Endothelial cell of umbilical vein (primary cell): ENCODE measurements at regions not wholly inside any gene's neighbourhood (a gene's known extent, or its start where the extent isn't known, plus 50 kb on each side); places are given as distances from the start of the nearest gene placed in this dataset.

Experiments
- BruUV-seq: library from RNA; stranded (reverse); fragments of 400-500 nt; replicated peaks from 2 replicates; lab custom pipeline; 2021; lab: Mats Ljungman, UMichigan
- CTCF ChIA-PET: fragments of 300-600, 350-600 bp; sonication (Branson Sonifier 250); formaldehyde crosslinking; loops from one replicate; lab custom pipeline; 2021; ENCODE audit warnings: antibody characterized with exemption, inconsistent platforms; lab: Charles Lee
- POLR2A ChIA-PET: fragments of 300-600, 350-600 bp; sonication (Branson Sonifier 250); formaldehyde crosslinking; loops from one replicate; lab custom pipeline; 2021; ENCODE audit warnings: antibody characterized with exemption, inconsistent platforms; lab: Charles Lee
- DNase-seq: peaks from one replicate; pipeline ENCODE4 v3.0.0-alpha.2; 2011; ENCODE audit warnings: low read depth, low spot score
- FAIRE-seq: peaks from 2 replicates; lab custom pipeline; 2011; peaks lifted over from hg19 to GRCh38; lab: Jason Lieb, UNC
- H2AFZ ChIP-seq: 2 replicates; pipeline ENCODE4 v1.6.0; 2012; ENCODE audit warnings: low read depth, low read length, control low read depth, inconsistent platforms
- H3K27ac ChIP-seq: 2 replicates; pipeline ENCODE4 v1.5.1; 2011; ENCODE audit warnings: low read depth, mild to moderate bottlenecking, control low read depth, low read length, moderate library complexity; ENCODE audit not compliant: insufficient read depth
- H3K27me3 ChIP-seq, 2 experiments: 2 replicates each; pipeline versions ENCODE4 v1.6.0 to v1.6.1; 2011; ENCODE audit warnings: low read length in 2 of 2, mixed read lengths in 1 of 2; ENCODE audit not compliant: control insufficient read depth in 2 of 2, insufficient read depth in 2 of 2
- H3K36me3 ChIP-seq, 2 experiments: 2 replicates in 1 of 2; 3 replicates in 1 of 2; pipeline ENCODE4 v1.5.1; 2011; ENCODE audit warnings: low read length in 2 of 2, mild to moderate bottlenecking in 1 of 2, moderate library complexity in 1 of 2; ENCODE audit not compliant: control insufficient read depth in 2 of 2, insufficient read depth in 2 of 2; ENCODE audit errors: extremely low read depth in 1 of 2
- H3K4me1 ChIP-seq: 3 replicates; pipeline ENCODE4 v1.5.1; 2011; ENCODE audit warnings: mild to moderate bottlenecking, low read length; ENCODE audit not compliant: control insufficient read depth, insufficient read depth; ENCODE audit errors: extremely low read depth
- H3K4me2 ChIP-seq: 2 replicates; pipeline ENCODE4 v1.6.1; 2011; ENCODE audit warnings: low read length, control low read depth, mixed read lengths; ENCODE audit not compliant: insufficient read depth
- H3K4me3 ChIP-seq, 3 experiments: fragments of 200-600 bp in 1 of 3; sonication (generic), shearing (Covaris generic) in 1 of 3; replicated peaks in 1 of 3; 2 replicates each; pipeline ENCODE4 v1.5.1; 2011 to 2016; ENCODE audit warnings: control low read depth in 3 of 3, low read length in 3 of 3, mild to moderate bottlenecking in 2 of 3, inconsistent platforms in 1 of 3, low read depth in 1 of 3, moderate library complexity in 1 of 3; ENCODE audit not compliant: insufficient read depth in 1 of 3
- H3K79me2 ChIP-seq: 2 replicates; pipeline ENCODE4 v1.6.0; 2012; ENCODE audit warnings: low read length, inconsistent platforms; ENCODE audit not compliant: control insufficient read depth, insufficient read depth
- H3K9ac ChIP-seq: replicated peaks from 2 replicates; pipeline ENCODE3; 2011; ENCODE audit warnings: low read length, control low read depth; ENCODE audit not compliant: insufficient read depth; ENCODE audit errors: extremely low read depth
- H3K9me1 ChIP-seq: replicated peaks from 3 replicates; pipeline ENCODE4 v1.6.0; 2011; ENCODE audit warnings: mild to moderate bottlenecking, low read length; ENCODE audit not compliant: control insufficient read depth, insufficient read depth; ENCODE audit errors: extremely low read depth
- H3K9me3 ChIP-seq: replicated peaks from 2 replicates; pipeline ENCODE4 v1.5.1; 2012; ENCODE audit warnings: low read length, inconsistent platforms; ENCODE audit not compliant: control insufficient read depth, insufficient read depth
- H4K20me1 ChIP-seq: replicated peaks from 2 replicates; pipeline ENCODE3; 2011; ENCODE audit warnings: mild to moderate bottlenecking, low read length; ENCODE audit not compliant: control insufficient read depth, insufficient read depth; ENCODE audit errors: extremely low read depth
- EZH2 ChIP-seq: IDR thresholded peaks from 2 replicates; pipeline ENCODE4 v1.6.1; 2012; ENCODE audit warnings: borderline replicate concordance, low read depth, mild to moderate bottlenecking, moderate library complexity, low read length, inconsistent platforms; ENCODE audit not compliant: severe bottlenecking
- FOS ChIP-seq: IDR thresholded peaks from 2 replicates; pipeline ENCODE4 v1.6.1; 2011; ENCODE audit warnings: mild to moderate bottlenecking, low read length, moderate library complexity, borderline replicate concordance; ENCODE audit not compliant: insufficient read depth
- GATA2 ChIP-seq: IDR thresholded peaks from 2 replicates; pipeline ENCODE4 v1.7.0; 2011; ENCODE audit warnings: low read depth, mild to moderate bottlenecking, moderate library complexity, mixed read lengths, low read length; ENCODE audit not compliant: insufficient read length, insufficient read depth
- JUN ChIP-seq: IDR thresholded peaks from 2 replicates; pipeline ENCODE4 v1.6.1; 2011; ENCODE audit warnings: borderline replicate concordance, low read depth; ENCODE audit not compliant: insufficient read length, insufficient read depth
- MYC ChIP-seq: IDR thresholded peaks from one replicate; pipeline ENCODE4 v1.6.1; 2011; ENCODE audit warnings: mild to moderate bottlenecking, low read depth, low read length
- POLR2A ChIP-seq: IDR thresholded peaks from 2 replicates; pipeline ENCODE4 v1.6.1; 2012; ENCODE audit warnings: low read depth, mild to moderate bottlenecking, control low read depth, low read length
- POLR2AphosphoS5 ChIP-seq: IDR thresholded peaks from 2 replicates; pipeline ENCODE4 v1.6.1; 2012; ENCODE audit warnings: low read depth, mild to moderate bottlenecking, control low read depth, low read length, moderate library complexity; ENCODE audit not compliant: insufficient read depth
- dilution Hi-C: fragments of 300-500 bp; cut with MboI; formaldehyde crosslinking; loops from one replicate; pipeline ENCODE4 v1.15.0; 2019; ENCODE audit warnings: low sequenced_read_pairs; ENCODE audit not compliant: extremely low pct_ligation_motif_present
- intact Hi-C: fragments of 100-400 bp; cut with micrococcal nuclease; formaldehyde crosslinking; loops from one replicate; pipeline ENCODE4 v1.10.0; 2022
- TF ChIP-seq, protein P1 (sequence below): IDR thresholded peaks from 2 replicates; pipeline ENCODE4 v1.6.1; 2011; ENCODE audit not compliant: insufficient read depth, insufficient read length
- TF ChIP-seq, protein P2 (sequence below), 2 donors: IDR thresholded peaks; 1 replicate in 1 of 2; 2 replicates in 1 of 2; pipeline ENCODE4 v1.5.1; 2011; ENCODE audit warnings: low read length in 2 of 2, mild to moderate bottlenecking in 2 of 2, moderate library complexity in 2 of 2, control low read depth in 1 of 2, inconsistent platforms in 1 of 2, low read depth in 1 of 2; ENCODE audit not compliant: insufficient read depth in 1 of 2; ENCODE audit errors: extremely low read depth in 1 of 2

DNA sequence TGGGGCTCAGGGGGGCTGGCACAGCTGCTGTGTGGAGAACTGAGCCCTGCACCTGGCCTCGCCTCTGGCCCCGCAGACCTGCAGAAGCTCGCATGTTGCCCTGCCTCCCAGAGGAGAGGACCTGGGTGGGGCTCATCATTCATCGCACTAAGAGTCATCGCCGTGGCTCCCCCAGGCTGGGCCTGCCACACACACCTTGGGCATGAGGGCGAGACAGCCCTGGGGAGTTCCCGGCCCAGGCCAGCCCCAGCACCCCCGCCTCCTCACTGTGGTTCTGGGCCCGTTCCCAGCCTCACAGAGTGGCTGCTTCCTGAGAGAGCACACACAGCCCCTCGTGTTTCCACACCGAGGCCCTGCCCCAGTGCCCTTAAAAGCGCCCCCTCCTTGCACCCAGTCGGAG is 694.6 kb downstream of the TBC1D22A start:
- Histone ChIP-seq H3K4me3 (no peak overlapping the region), H3K79me2 (no peaks in the 10 kb centered on the region), H3K4me2 (no peak overlapping the region), H3K36me3 (no peaks in the 10 kb centered on the region), H2AFZ (no peak overlapping the region), H4K20me1 (no peaks in the 10 kb centered on the region), H3K9ac (no peak overlapping the region), H3K9me3 (peaks cover 7% of the 10 kb centered on the region), H3K27ac (no peak overlapping the region), H3K4me1 (no peaks in the 10 kb centered on the region), H3K27me3 (no peaks in the 10 kb centered on the region), H3K9me1 (no peaks in the 10 kb centered on the region)
- TF ChIP-seq EZH2 (no peak), POLR2AphosphoS5 (no peak), GATA2 (no peak), JUN (no peak), FOS (no peak), POLR2A (no peak), MYC (no peak)
- TF ChIP-seq, protein P1, sequence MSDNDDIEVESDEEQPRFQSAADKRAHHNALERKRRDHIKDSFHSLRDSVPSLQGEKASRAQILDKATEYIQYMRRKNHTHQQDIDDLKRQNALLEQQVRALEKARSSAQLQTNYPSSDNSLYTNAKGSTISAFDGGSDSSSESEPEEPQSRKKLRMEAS, result no peak
- TF ChIP-seq, protein P2, sequence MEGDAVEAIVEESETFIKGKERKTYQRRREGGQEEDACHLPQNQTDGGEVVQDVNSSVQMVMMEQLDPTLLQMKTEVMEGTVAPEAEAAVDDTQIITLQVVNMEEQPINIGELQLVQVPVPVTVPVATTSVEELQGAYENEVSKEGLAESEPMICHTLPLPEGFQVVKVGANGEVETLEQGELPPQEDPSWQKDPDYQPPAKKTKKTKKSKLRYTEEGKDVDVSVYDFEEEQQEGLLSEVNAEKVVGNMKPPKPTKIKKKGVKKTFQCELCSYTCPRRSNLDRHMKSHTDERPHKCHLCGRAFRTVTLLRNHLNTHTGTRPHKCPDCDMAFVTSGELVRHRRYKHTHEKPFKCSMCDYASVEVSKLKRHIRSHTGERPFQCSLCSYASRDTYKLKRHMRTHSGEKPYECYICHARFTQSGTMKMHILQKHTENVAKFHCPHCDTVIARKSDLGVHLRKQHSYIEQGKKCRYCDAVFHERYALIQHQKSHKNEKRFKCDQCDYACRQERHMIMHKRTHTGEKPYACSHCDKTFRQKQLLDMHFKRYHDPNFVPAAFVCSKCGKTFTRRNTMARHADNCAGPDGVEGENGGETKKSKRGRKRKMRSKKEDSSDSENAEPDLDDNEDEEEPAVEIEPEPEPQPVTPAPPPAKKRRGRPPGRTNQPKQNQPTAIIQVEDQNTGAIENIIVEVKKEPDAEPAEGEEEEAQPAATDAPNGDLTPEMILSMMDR (IDR thresholded peaks at IDR 0.05; ENCODE audit: extremely low read depth in 1 of 2, insufficient read depth in 1 of 2, low read depth in 1 of 2, low read length in 2 of 2), result no peak
- dilution Hi-C loops, result no loop called here
- intact Hi-C loops, result no loop called here
- FAIRE-seq, result no peak
- ChIA-PET POLR2A (no interaction called here), CTCF (no interaction called here)
- BruUV-seq, result no TSS peak
- no peak for DNase-seq
